Liver (tissue), 3 donors: ENCODE measurements at regions not wholly inside any gene's neighbourhood (a gene's known extent, or its start where the extent isn't known, plus 50 kb on each side); places are given as distances from the start of the nearest gene placed in this dataset.

ENCODE experiments used
- CTCF ChIP-seq: fragments of 150-350 bp; IDR thresholded peaks from 2 replicates; pipeline ENCODE4 v1.5.1; 2017; ENCODE audit warnings: improper control_type of control experiment, low read depth, low read length; ENCODE audit not compliant: missing input control
- FOXA2 ChIP-seq: IDR thresholded peaks from 2 replicates; pipeline ENCODE4 v1.6.1; 2016; ENCODE audit warnings: antibody characterized with exemption
- JUND ChIP-seq, 2 donors: IDR thresholded peaks; 2 replicates each; pipeline ENCODE4 v1.6.1; 2016; ENCODE audit warnings: antibody characterized with exemption in 2 of 2
- TAF1 ChIP-seq: conservative IDR thresholded peaks from 2 replicates; pipeline ENCODE4 v1.6.1; 2016; ENCODE audit warnings: antibody characterized with exemption, mild to moderate bottlenecking
- YY1 ChIP-seq: IDR thresholded peaks from 2 replicates; pipeline ENCODE4 v1.6.1; 2016; ENCODE audit warnings: antibody characterized with exemption, mild to moderate bottlenecking
- TF ChIP-seq, protein P1 (sequence below): IDR thresholded peaks from 2 replicates; pipeline ENCODE4 v1.6.1; 2016; ENCODE audit warnings: antibody characterized with exemption, mild to moderate bottlenecking
- donor health status: healthy.
- donor health status: healthy.

DNA sequence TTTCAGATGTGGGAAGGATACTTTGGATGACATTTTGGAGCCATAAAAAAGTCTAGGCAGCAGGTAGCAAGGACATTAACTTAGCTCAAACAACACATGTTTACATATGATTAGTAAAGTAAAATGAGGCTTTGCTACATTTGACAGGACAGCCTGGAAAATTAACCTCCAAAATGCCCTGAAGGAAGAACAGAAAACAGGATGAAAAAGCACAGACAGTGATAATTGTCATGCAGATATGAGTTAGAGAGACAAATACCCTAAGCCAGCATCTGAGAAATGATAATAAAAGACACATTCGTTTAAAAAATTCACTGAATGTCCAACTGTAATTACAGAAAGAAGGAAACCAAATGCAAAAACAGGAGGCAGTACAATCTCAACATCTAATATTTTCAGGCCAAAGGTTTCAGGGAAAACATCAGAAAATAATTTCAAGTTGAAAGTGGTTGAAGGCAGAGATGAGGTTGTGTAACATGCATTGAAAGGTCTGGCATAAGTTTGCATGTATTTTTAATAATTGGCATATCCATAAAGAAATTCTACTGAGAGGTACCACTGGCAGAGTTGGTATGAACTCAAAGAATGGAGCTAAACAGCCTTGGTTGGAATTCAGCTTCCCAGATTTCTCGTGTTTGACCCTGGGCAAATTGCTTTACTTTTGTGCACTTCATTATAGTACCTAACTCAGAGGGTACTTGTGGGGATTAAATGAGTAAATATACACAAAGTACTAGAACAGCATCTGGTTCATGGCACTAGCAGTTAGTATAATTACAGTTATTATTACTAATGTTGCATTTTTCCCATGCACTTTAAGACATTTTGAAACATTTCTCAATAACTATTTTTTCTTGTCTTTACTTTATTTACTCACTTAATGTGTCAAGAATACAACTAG lies 54.4 kb upstream of the MAP9 start:
- TF ChIP-seq TAF1 (no peak), FOXA2 (no peak), CTCF (no peak), YY1 (no peak), JUND (IDR thresholded peaks at IDR 0.05) (no peak)
- TF ChIP-seq, protein P1, sequence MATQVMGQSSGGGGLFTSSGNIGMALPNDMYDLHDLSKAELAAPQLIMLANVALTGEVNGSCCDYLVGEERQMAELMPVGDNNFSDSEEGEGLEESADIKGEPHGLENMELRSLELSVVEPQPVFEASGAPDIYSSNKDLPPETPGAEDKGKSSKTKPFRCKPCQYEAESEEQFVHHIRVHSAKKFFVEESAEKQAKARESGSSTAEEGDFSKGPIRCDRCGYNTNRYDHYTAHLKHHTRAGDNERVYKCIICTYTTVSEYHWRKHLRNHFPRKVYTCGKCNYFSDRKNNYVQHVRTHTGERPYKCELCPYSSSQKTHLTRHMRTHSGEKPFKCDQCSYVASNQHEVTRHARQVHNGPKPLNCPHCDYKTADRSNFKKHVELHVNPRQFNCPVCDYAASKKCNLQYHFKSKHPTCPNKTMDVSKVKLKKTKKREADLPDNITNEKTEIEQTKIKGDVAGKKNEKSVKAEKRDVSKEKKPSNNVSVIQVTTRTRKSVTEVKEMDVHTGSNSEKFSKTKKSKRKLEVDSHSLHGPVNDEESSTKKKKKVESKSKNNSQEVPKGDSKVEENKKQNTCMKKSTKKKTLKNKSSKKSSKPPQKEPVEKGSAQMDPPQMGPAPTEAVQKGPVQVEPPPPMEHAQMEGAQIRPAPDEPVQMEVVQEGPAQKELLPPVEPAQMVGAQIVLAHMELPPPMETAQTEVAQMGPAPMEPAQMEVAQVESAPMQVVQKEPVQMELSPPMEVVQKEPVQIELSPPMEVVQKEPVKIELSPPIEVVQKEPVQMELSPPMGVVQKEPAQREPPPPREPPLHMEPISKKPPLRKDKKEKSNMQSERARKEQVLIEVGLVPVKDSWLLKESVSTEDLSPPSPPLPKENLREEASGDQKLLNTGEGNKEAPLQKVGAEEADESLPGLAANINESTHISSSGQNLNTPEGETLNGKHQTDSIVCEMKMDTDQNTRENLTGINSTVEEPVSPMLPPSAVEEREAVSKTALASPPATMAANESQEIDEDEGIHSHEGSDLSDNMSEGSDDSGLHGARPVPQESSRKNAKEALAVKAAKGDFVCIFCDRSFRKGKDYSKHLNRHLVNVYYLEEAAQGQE = no peak
